ENCODE measurements at regions not wholly inside any gene's neighbourhood (a gene's known extent, or its start where the extent isn't known, plus 50 kb on each side); places are given as distances from the start of the nearest gene placed in this dataset.

DNA sequence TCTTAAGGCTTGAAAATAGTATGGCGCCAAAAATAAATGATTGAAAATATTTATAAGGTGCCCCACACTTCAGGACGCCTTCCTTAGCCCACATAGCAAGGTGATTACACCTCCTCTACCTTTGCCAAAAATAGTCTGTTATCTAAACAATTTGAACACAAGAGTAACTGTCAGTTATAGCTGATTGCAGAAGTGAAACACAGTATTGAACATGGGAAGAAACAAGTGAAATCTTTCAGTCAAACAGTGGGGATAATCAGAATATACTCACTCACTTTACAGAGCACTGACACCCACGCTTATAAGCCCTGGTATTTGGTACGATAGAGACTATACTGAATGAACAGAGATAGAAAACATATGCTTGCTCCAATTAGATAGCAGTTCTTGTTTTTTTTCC lies 203.1 kb downstream of the RAB38 start:
- in situ Hi-C loops (cut with HindIII; ENCODE audit: low sequenced_read_pairs) = no loop called here

DNA sequence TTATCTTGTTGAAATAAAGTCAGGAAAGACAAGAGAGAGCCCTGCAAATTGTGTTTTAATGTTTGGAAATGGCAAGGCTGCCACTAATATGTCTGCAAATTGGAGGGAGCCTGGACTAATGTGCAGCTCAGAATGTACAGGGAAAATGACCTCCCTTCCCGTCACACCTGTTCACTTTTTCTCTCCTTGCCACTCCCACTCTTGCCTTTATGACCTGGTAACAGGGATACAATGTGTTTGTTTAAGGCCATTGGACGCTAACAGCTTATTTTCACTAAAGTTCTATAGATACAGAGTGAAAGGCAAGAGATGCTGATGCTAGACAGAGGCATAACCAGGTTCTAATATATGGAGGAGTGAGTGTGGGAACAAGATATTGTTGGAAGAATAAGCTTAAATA lies 203.9 kb downstream of the RAB38 start:
- in situ Hi-C loops (cut with HindIII; ENCODE audit: low sequenced_read_pairs) = no loop called here

DNA sequence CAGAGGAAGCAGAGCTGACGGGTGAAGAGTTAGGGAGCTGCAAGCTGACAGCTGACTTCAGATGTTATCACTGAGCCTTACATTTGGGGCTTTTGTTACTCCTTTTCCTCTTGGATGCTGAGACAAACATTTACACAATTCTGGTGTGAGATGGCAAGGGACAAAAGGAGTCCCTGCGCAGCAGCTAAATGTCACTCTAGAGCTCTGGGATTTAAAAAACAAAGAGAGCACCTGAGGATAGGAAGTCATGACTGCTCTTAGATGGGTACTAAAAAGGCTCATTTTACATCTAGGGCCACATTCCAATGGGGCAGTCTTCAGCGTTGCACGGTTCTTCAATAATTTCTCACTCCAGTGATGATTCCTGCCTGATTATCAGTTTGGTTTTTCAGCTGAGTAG lies 204.5 kb downstream of the RAB38 start:
- in situ Hi-C loops (cut with HindIII; ENCODE audit: low sequenced_read_pairs) = no loop called here

DNA sequence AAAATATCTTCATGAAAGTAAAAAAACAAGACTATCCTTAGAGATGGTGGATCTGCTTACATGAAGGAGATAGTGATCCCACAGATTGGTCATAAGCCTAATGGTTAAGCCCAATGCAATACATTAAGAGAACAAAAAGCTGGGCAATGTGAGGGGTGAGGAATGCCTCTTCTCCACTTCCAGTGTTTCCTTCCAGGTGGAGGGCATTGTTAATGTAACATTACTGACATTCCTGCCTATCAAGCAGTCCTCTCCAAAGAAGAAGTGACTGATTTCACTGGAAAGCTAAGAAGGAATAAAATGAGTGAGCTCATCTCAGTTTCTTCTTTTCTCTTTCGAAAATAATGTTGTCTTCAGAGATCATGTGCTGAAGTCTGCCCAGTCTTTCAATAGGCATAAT lies 207.8 kb downstream of the RAB38 start:
- in situ Hi-C loops (cut with HindIII; ENCODE audit: low sequenced_read_pairs) = no loop called here

DNA sequence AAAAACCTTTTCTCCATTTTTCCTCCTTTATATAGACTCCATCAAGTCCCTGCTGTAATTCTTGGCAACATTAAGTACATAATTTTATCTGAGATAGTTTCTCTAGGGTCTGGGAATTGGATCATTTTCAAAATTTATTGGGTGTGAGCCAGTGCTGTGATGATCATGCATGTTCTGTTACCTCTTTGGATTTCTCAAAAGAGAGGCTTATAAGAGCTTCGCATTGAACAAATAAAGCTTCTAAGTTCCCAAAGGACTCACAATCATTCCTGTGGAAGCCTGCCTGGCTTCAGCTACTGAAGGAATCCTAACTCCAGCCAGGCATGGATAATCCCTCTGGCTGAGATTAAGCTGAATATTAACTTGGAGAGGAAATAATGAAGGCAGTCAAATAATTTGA lies 208.5 kb downstream of the RAB38 start:
- in situ Hi-C loops (cut with HindIII; ENCODE audit: low sequenced_read_pairs) = no loop called here

DNA sequence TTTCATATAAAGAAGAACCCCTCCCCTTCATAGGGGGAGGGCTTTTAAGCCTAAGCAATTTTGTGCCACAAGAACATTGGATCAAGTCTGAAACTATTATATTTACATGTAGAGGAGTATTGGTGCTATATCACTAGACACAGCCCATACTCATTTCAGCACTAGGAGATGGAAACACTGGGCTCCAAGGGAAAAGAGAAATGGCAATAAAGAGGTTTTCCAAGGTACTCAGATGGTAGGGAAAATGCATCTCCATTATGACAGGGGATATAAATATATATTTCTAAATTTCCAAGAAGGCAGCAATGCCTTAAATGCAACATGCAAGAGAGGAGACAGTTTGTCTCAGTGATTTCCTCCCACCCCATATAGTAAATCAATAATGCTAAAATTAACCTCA lies 209.0 kb downstream of the RAB38 start:
- in situ Hi-C loops (cut with HindIII; ENCODE audit: low sequenced_read_pairs) = no loop called here

DNA sequence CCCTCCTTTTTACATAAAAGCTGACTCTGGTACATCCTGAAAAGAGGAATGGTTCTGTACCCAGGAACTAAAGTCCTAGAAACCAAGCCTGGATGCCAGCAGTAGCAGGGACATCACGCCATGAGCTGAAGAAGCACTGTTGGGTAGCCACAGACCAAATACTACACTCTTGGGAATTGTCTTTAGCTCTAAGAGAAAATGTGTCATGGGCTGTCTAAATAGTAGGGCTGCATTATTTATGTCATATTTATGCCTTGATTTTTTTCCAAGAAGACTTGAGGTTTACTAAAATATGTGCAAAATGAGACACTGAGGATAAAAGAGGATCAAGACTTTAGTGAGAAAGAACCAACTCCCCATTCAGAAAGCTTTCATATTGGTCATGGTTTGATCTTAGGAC lies 213.6 kb downstream of the RAB38 start:
- in situ Hi-C loops (cut with HindIII; ENCODE audit: low sequenced_read_pairs) = no loop called here

DNA sequence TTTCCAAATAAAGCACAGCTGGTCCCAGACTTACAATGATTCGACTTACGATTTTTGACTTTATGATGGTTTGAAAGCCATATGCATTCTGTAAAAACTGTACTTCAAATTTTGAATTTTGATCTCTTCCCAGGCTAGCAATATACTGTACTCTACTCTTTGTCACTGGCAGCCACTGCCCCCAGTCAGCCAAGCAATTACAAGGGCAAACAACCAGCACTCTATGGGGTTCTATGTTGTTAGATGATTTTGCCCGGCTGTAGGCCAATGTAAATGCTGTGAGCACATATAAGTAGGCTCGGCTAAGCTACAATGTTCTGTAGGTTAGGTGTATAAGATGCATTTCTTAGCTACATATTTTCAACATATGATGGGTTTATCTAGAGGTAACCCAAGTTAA lies 217.3 kb downstream of the RAB38 start:
- in situ Hi-C loops (cut with HindIII; ENCODE audit: low sequenced_read_pairs) = no loop called here

DNA sequence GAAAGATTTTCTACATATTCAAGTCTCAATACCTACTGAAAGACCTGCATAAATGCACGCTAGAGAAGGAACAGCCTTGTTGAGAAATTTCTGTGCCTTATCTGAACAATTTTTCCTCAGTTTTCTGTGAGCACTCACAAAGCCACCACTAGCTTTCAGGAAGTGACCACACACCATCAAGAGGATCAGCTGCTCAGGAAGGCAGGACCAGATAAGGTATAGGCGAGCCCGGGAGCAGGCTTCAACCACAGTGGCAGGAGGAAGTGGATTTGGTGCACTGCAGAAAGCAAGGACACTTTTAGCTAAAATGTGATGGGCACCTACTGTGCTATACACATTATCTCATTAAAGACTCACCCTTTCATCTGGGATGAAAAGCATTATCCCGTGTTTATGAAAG lies 220.8 kb downstream of the RAB38 start:
- in situ Hi-C loops (cut with HindIII; ENCODE audit: low sequenced_read_pairs) = no loop called here

DNA sequence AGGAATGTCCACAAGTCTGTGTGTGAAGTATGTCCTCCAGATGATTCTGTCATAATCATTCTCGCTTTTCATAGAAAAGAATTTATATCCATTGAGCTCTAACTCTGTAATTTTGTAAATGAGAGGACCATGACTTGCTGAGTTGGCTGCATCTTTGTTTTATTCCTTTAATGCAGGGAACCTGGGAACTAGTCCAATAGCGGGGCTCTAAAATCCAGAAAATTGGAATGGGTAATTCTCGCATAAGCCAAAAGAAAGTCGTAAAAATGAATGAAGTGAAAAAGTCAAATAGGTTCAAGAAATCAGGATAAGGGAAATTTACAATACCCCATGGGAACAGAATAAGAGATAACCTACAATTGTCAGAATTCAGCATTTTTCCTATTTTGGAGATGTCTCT lies 232.5 kb downstream of the RAB38 start:
- in situ Hi-C loops (cut with HindIII; ENCODE audit: low sequenced_read_pairs) = no loop called here

DNA sequence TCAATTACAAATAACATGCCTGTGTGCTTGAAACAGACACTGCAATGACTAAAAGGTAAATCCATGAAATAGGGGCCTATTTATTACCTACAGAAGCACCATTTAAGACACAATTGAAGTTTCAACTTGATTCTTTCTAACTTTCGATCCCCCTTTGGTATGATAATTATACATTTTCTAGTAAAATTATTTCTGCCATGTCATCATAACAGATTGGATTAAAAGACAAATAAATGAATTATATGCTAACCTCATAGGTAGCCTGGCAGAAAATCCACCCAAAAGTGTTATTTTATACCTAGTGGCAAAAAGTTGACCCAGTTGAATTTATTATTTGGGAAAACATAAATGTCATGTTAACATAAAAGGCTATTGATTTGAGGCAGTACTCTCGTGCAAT lies 241.1 kb downstream of the RAB38 start:
- in situ Hi-C loops (cut with HindIII; ENCODE audit: low sequenced_read_pairs) = no loop called here

DNA sequence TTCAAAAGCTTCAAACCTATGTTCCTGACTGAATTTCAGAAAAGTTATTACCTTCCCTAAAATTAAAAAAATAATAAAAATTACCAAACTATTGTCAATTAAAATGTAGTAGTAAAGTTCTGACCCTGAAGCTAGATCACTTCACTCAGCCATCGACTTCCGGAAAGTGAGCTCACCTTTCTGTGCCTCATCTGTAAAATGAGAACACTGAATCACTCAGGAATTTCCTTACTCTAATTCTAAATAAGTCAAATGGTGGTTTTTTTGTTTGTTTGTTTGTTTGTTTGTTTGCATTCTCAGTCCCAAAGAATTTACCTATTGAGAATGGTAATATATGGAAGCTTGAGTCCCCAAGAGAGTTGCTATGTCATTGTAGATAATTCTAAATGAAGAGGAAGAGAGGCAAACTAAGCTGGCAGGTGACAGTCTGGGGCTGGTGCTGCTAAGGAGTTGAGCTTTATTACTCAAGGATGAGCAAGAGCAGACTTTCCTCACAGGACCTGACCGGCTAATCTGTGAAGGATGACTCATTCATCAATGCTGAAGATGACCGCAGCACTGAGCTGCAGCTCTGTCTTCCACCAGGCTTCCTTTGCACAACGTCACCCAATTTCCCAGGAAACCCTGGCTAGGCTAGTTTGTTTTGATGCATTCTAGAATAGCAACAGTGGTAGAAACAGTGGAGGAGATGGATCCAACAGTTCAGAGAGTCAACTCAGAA lies 248.8 kb downstream of the RAB38 start:
- in situ Hi-C loops (cut with HindIII; ENCODE audit: low sequenced_read_pairs) = no loop called here

DNA sequence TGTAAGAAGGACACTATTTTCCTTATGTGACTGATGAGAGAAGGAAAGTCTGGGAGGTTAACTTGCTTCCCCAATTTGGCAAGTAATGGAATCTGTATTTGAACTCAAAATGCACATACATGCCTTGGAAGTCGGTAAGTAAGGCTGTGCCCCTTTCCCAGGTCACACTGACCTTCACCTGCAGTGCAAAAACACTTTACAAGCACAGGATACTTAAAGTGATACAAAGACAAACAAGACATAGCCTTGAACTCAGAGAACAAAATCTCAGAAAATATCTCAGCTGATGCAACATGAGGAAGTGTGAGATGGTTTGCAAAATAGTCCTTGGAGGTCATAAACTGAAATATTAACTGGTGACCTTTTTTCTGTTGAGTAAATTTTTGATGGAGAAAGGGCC lies 251.1 kb downstream of the RAB38 start:
- in situ Hi-C loops (cut with HindIII; ENCODE audit: low sequenced_read_pairs) = no loop called here

DNA sequence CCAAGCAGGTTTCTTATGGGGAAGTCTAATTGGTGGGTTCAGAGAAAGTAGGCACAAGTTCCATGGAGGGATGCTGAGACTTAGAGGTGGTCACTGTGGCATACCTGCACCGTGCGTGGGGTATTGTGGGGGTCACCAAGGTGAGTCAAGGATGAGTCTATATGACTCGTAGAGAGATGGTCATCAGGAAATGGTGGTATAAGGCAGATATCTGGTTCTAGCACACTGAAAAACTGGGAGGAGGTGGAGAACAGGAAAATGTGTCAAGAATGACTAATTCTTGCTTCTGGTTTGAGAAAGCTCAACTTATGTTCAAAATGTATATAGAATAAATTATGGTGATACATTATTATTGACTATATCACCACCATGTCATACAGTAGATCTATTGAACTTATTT lies 258.1 kb downstream of the RAB38 start:
- in situ Hi-C loops (cut with HindIII; ENCODE audit: low sequenced_read_pairs) = no loop called here

DNA sequence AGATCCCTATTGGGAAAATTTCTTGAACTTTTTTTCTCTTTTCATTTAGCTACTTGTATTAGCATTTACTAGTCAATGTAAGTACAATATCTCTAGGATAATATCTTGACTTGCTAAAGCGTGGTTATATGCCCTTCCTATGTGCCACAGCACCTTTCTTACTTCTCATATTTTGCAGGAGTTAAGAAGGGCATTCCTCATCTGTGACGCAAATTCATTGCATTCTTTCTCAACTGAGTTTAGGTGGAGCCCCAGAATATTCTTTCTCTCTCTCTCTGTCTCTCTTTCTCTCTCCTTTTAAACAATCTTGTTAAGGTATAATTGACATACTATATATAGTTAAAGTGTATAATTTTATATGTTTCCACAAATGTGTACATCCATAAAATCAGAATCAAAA lies 266.1 kb downstream of the RAB38 start:
- in situ Hi-C loops (cut with HindIII; ENCODE audit: low sequenced_read_pairs) = no loop called here

DNA sequence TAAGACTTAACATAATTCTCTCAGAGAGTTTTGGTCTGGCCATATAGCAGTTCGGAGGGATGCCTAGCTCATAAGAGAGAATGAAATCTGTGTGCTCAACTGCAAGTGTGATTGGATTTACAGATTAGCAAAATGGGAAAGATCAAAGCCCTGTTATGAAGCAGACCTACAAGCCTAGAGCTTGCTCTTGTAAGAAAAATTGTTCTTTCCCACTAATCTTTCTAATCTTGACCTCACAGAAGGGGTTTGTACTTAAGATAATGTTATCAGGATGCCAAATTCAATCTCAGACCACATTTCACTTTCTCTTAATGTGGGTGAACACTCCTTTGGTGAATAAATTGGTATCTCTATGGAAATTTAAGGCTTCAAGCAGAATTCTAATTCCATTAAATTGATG lies 267.2 kb downstream of the RAB38 start:
- in situ Hi-C loops (cut with HindIII; ENCODE audit: low sequenced_read_pairs) = no loop called here

DNA sequence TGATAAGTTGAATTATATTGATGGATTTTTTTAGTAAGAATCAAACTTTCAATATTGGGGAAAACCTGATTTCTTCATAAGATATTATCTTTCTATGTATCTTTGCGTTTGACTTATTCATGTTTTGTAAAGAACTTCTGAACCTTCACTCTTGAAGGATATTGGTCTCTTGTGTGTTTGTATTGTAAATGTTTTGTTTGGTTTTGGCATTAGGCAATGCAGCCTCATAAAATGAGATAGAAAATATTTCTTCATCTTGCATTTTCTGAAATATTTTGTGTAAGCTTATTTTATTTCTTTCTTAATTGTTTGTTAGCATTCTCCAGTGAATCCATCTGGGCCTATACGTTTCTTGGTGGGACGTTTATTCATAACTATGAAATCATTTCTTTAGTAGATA lies 271.9 kb downstream of the RAB38 start:
- in situ Hi-C loops (cut with HindIII; ENCODE audit: low sequenced_read_pairs) = no loop called here

DNA sequence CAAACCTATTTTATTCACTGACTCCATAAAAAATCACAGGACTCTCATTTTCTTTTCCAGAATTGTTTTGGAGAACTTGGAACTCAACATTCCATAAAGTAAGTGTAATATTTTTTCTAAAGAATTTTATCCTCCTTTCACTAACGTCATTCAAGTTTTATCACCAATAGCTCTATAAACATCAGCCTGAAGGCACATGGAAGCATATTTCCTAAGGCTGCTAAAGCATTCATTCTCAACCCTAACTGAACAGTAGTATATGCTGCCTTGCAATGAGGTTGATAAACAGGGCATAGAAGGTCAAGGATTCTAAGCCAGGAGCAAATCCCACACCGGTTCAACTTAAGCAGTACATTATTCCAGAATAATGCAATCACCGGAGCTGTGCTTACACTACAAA lies 273.9 kb downstream of the RAB38 start:
- in situ Hi-C loops (cut with HindIII; ENCODE audit: low sequenced_read_pairs) = no loop called here

DNA sequence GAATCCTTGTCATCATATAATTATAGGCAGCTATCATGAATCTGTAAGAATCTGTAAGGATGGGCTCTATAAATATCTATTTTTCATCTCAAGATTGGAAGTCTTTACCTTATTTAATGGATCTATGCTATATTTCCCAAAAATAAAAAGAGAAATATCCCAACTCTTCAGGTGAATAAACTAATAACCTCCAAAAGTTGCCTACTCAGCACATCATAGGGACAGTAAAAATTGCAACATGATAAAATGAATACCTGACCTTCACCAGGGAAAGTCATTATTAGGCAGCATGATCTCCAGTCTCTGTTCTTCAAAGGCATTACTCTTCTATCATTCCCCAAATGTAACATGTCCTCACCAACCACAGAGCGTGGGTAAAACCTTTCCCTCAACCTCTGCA lies 277.3 kb downstream of the RAB38 start:
- in situ Hi-C loops (cut with HindIII; ENCODE audit: low sequenced_read_pairs) = no loop called here

DNA sequence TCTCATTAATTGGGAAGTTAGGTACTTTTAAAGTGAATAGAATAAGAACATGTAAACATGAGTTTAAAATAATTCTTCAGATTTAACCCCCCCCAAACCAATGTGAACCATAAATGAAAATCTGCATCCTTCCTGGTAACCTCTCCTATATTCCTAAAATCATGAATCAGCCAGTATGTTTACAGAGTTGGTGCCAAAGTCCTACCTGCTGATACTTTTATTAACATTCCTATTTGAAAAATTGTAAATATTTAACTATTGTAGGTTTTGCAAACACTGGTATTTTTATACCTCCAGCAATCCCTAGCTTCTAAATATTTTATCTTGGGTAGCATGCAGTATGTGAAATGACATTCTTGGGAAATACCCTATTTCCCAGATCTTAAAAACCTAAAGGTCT lies 278.2 kb downstream of the RAB38 start:
- in situ Hi-C loops (cut with HindIII; ENCODE audit: low sequenced_read_pairs) = no loop called here

DNA sequence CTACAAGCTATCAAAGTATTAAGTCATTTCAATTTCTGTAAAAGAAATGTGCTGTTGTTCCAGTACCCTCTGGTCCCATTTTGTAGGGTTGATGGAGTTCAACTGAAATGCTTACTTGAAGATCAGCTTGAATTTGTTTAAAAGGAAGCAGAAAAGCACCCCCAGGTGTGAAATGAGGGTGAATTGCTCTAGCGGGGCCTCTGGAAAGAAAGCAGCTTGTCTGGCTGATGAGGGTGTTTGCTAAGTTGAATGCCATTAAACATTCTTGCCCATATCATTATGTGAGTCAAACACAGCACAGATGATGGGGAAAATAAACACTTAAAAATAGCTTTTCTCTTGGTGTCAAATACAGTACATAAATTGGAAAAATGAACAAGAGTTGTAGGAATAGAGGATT lies 280.3 kb downstream of the RAB38 start:
- in situ Hi-C loops (cut with HindIII; ENCODE audit: low sequenced_read_pairs) = no loop called here

DNA sequence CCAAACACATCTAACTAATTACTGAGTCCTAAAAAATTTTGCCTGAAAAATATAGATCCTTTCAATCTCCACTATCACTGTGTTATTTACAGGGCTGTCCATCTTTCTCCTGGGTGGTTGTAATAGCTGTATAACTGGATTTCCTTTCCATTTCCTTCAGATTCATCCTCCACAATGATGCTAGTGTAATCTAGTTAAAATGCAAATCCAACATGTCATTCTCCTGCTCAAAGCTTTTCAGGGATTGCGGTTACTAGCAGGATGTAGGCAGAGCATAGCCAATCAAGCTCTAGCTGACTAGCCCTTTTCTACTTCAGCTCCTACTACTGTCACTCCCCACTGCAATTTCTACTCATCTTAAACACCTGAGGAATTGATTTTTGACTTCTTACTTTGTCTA lies 283.0 kb downstream of the RAB38 start:
- in situ Hi-C loops (cut with HindIII; ENCODE audit: low sequenced_read_pairs) = no loop called here

DNA sequence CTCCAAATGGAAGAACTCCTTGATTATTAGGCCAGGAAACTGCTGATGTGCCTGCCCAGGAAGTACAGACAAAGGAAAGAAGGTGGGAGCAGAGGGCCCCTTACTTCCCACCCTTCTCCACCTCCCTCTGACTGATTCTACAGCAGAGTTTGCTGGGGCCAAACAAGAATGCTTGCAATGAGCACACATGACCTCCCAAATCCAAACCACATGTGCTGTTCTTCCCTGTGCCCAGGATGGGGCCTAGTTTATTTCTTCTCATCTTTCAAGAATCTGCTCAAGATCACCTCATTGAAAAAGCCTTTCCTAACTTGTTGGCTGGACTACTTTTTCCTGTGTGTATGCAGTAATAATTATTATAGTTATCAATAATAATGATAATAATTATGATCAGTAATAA lies 286.1 kb downstream of the RAB38 start:
- in situ Hi-C loops (cut with HindIII; ENCODE audit: low sequenced_read_pairs) = no loop called here
